ENCODE measurements at regions not wholly inside any gene's neighbourhood (a gene's known extent, or its start where the extent isn't known, plus 50 kb on each side); places are given as distances from the start of the nearest gene placed in this dataset.
"Not testable (repeated sequence)": the region's sequence is repeated elsewhere in the genome, so short reads cannot be mapped to it uniquely, and the experiment has no call there.

DNA sequence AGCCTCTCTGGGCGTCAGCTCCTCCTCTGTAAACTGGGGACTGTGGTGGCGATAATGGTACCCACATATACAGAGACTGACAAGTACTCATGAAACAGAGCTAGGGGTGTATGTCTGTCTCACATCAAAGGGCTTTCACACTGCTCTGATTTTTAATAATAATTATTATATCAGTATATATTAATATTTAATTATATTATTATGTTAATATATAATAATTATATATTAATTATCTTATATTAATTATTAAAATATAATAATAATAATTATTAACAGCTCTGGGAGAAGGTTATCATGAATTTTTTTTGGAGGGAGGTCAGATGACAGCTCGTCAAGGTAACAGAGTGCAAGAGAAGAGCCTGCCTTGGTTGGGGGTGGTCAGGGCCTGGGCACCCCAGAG lies 173.6 kb downstream of the NRN1 start:
- Histone ChIP-seq H3K4me3 (no peak overlapping the region), H3K36me3 (ENCODE audit: low read depth) (no peaks in the 10 kb centered on the region), H3K4me1 (ENCODE audit: low read depth) (no peaks in the 10 kb centered on the region), H3K9me3 (no peaks in the 10 kb centered on the region)
- ATAC-seq (no peak), DNase-seq (no peak)
- TF ChIP-seq, protein P1, sequence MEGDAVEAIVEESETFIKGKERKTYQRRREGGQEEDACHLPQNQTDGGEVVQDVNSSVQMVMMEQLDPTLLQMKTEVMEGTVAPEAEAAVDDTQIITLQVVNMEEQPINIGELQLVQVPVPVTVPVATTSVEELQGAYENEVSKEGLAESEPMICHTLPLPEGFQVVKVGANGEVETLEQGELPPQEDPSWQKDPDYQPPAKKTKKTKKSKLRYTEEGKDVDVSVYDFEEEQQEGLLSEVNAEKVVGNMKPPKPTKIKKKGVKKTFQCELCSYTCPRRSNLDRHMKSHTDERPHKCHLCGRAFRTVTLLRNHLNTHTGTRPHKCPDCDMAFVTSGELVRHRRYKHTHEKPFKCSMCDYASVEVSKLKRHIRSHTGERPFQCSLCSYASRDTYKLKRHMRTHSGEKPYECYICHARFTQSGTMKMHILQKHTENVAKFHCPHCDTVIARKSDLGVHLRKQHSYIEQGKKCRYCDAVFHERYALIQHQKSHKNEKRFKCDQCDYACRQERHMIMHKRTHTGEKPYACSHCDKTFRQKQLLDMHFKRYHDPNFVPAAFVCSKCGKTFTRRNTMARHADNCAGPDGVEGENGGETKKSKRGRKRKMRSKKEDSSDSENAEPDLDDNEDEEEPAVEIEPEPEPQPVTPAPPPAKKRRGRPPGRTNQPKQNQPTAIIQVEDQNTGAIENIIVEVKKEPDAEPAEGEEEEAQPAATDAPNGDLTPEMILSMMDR (IDR thresholded peaks at IDR 0.05): no peak
- intact Hi-C loops (cut with DNase I, micrococcal nuclease): no loop called here

DNA sequence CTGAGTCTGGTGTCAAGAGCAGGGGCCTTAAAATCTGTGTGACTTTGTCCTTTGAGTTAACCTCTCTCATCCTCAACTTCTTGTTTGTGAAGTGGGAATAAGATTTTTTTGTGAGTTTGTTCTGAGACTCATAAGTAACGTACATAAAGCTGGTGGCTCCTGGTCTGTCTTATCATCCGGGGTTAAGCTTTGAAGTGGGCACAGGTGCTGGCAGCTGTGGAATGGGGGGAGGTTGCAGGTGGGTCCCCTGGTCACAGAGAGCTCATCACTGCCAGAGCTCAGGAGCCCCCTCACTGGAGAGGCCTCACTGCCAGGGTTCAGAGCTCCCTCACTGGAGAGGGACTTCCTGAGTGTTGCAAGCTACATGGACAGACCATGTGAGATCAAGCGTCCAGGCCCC lies 174.1 kb downstream of the NRN1 start:
- ATAC-seq: no peak
- no peaks in the 10 kb centered on the region for H3K36me3 ChIP-seq (ENCODE audit: low read depth)
- no peak overlapping the region for H3K4me3 ChIP-seq
- intact Hi-C loops (cut with DNase I, micrococcal nuclease): no loop called here
- H3K4me1 ChIP-seq (ENCODE audit: low read depth): no peaks in the 10 kb centered on the region
- TF ChIP-seq, protein P1 (IDR thresholded peaks at IDR 0.05): no peak
- no peaks in the 10 kb centered on the region for H3K9me3 ChIP-seq
- DNase-seq: no peak

DNA sequence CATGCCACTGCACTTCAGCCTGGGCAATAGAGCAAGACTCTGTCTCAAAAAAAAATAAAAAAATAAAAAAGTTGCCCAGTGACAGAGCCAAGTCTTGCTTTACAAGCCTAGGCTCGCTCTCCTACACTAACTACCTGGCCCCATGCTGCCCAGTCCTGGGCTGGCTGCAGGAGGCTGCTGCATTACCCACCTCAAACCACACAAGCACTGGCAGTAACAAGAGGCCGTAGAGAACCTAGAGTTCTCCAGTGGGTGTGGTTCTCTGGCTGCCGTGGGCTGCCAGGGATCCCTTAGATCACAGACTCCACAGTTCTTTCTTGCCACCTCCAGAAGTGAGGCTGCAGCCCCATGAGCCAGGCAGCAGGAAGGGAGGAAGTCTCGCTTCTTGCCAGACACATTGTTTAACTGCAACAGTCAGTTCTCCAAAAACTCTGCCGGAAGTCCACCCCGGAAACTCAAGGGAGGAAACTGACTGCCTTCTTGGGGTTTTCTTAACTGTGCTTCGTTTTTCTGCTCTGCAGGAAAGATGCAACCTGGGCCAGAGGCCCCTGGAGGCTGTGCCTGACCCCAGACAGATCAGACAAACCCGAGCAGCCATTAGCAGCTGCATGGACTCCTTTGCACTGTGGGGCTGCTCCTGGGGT lies 175.4 kb downstream of the NRN1 start:
- H3K4me3 ChIP-seq; H3K36me3 ChIP-seq (ENCODE audit: low read depth); intact Hi-C loops (cut with DNase I, micrococcal nuclease); H3K9me3 ChIP-seq; H3K4me1 ChIP-seq (ENCODE audit: low read depth): not testable (repeated sequence)
- ATAC-seq (peak; percentile 68), DNase-seq (peak in 1 of 3 donors; percentile 18)

GRCh38 chr6:5828296-5828695 lies 178.4 kb downstream of the NRN1 start:
- H3K36me3 ChIP-seq (ENCODE audit: low read depth): no peaks in the 10 kb centered on the region
- TF ChIP-seq, protein P1 (IDR thresholded peaks at IDR 0.05): no peak

GRCh38 chr6:5827056-5827904 lies 179.4 kb downstream of the NRN1 start:
- intact Hi-C loops (cut with DNase I, micrococcal nuclease): no loop called here
- no peaks in the 10 kb centered on the region for H3K9me3 ChIP-seq
- H3K4me3 ChIP-seq: no peak overlapping the region
- DNase-seq (no peak), ATAC-seq (no peak)
- no peaks in the 10 kb centered on the region for H3K4me1 ChIP-seq (ENCODE audit: low read depth)
- TF ChIP-seq, protein P1 (IDR thresholded peaks at IDR 0.05): no peak
- no peaks in the 10 kb centered on the region for H3K36me3 ChIP-seq (ENCODE audit: low read depth)

More at GRCh38 chr6:5828296-5828695, 178.4 kb downstream of the NRN1 start:
- no peaks in the 10 kb centered on the region for H3K9me3 ChIP-seq
- no peaks in the 10 kb centered on the region for H3K4me1 ChIP-seq (ENCODE audit: low read depth)
- ATAC-seq: no peak
- H3K4me3 ChIP-seq: no peak overlapping the region
- intact Hi-C loops (cut with DNase I, micrococcal nuclease): no loop called here
- DNase-seq: no peak

- intact Hi-C loops (cut with DNase I, micrococcal nuclease); DNase-seq; ATAC-seq: not testable (repeated sequence)
Measured at GRCh38 chr6:5824382-5824983, 182.2 kb downstream of the NRN1 start.

More at GRCh38 chr6:5824382-5824983, 182.2 kb downstream of the NRN1 start:
- H3K4me1 ChIP-seq (ENCODE audit: low read depth); H3K4me3 ChIP-seq; H3K36me3 ChIP-seq (ENCODE audit: low read depth); H3K9me3 ChIP-seq: not testable (repeated sequence)

All from mucosa of descending colon (tissue), 3 donors.